Occipital lobe (tissue), 1 donor: ENCODE measurements at regions not wholly inside any gene's neighbourhood (a gene's known extent, or its start where the extent isn't known, plus 50 kb on each side); places are given as distances from the start of the nearest gene placed in this dataset.

Experiments
- DNase-seq: peaks from one replicate; lab custom pipeline; 2025; lab: John Stamatoyannopoulos, UW

GRCh38 chr6:23106951-23107350 is 537.6 kb downstream of the HDGFL1 start:
- no peak for DNase-seq

GRCh38 chr6:23111984-23112383 is 542.6 kb downstream of the HDGFL1 start:
- no peak for DNase-seq

DNA sequence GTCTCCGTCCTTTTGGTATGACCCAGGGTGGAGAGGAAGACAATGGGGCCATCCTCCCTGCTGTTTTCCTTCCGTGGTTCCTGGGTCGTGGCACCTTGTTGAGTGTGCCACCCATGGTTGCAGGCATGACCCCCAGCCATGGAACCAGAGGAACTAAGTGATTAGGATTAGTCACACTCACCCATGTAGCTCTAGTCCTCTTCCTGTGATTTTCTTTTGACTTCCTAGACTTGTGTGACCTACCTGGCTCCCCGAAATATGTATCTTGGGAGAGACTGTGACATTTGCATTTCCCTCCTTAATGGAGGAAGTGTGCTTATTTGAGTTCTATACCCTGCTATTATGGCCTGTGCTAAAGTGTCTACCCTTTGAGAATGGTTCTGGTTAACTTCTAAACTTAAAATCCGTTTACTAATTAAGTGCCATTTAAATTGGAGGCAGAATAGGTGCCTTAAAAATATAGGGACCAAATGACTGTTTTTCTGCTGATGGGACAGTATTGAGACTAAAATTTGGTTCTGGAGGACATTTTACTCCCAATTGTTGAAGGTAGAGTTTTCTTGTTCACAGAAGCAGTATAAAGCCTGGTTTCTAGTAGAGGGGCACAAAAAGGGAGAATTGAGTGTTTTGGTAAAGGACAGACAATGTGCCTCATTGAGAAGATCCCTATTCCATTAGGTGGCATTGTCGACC is 545.6 kb downstream of the HDGFL1 start:
- no peak for DNase-seq

DNA sequence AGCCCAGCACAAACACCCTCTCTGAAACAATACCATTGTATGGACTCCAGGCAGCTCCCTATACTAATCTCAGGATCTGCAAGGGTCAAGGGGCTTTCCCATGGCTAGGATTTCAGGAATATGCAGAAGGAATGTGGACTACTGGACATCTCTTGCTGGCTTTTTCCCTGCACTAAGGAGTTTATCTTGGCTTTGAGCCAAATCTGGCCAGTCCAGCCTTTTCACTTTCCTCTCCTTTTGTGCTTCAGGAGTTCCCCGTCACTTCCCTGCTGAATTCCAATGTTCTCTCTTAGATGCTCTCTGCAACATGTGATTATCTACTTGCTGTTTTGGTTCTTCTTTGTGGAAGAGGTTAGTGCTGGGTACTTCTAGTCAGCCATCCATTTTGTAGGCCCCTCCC is 568.2 kb downstream of the HDGFL1 start:
- no peak for DNase-seq

GRCh38 chr6:23140871-23141270 is 571.5 kb downstream of the HDGFL1 start:
- DNase-seq, result no peak

GRCh38 chr6:23145781-23146180 is 576.4 kb downstream of the HDGFL1 start:
- DNase-seq, result no peak

GRCh38 chr6:23154159-23154558 is 584.8 kb downstream of the HDGFL1 start:
- no peak for DNase-seq

DNA sequence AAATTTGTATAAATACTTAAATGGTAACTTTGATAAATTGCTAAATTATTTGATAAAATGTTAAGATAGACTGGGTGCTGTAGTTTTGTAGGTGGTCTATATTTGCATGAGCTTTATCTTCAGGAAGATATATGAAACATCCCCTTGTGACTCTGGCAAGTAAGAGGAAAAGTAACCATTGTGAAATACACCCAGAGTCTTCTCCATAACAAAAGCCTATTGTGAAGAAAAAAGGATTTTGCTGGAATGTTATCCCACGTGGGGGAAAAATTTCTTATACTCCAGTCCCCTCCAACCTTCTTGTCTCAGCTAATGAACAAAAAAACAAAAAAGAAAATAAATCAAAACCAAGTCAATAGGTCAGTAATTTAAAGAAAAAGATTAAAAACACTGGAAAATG is 600.7 kb downstream of the HDGFL1 start:
- no peak for DNase-seq

DNA sequence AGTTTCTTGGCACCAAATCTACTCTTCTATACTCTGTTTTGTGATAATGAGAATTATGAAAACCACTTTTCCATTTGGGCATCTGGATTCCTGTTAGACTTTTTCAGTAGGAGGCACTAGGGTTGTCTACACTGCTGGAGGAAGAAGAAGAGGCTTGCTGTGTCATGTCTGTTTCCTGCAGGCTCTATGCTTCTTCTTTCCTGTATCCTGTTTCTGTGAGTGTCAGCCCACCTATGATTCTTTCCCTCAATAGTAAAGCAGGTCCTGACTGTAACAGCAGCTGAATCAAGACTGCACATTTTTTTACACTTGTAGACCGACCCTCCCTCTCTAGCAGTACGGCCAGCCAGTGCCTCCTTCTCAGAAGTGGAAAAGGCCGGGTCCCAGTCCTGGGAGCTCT is 603.9 kb downstream of the HDGFL1 start:
- DNase-seq, result no peak

DNA sequence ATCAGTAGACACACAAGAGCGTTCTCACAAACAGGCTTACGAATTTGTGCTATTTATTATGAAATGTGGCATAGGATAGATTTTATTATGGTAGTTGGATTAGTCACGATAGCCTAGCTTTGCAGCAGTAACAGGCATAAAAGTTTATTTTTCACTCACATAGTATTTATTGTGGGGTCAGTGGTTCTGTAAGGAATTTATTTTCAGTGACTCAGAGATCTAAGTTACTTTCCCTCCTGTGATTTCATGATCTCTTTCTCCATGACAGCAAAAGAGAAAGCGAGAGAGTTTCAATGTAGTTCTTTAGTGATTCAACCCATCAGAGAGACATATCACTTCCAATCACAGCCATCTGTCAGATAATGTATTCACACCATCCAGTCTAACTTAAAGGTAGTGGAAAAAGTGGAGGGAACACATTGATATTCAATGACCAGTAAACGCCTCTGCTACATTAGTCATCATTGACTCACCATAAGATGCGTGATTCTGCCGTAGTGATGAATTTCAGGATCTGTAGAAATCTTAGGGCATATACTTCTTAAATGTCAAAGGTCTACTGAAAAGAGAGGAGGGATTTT is 605.5 kb downstream of the HDGFL1 start:
- no peak for DNase-seq

DNA sequence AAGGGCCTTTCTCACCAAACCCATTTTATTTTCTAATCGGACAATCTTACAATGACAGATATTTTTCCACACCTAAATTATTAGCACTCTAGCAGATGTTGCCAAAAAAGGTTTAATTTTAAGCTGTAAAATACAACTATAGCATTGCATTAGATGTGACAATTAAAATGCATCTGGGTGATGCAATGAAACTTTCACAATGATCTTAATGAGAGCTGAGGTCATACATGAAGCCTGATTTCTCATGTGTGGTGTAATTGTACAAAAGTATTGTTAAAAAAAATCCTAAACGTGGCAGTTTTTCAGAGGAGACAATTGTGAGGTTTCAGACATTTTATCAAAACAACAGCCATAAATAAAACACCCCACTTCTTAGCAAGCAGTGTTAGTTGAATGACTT is 606.0 kb downstream of the HDGFL1 start:
- no peak for DNase-seq

DNA sequence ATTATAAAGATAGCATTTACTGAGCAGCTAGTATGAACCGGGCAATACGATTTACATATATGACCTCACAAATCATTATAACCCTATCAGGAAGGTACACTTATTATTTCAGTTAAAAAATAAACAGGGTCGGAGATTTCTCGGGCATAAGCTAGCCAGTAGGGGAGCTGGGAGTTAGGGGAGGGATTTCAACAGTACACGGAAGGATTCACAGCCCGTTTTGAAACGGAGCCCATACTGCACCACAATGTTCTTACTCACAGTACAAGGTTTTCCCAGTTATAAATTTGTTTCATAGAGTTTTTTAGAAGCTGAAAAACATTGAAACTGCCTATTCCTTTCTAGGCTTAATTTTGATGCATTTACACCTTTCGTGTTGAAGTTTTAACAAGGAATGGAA is 607.1 kb downstream of the HDGFL1 start:
- no peak for DNase-seq

GRCh38 chr6:23176883-23177282 is 607.5 kb downstream of the HDGFL1 start:
- no peak for DNase-seq

DNA sequence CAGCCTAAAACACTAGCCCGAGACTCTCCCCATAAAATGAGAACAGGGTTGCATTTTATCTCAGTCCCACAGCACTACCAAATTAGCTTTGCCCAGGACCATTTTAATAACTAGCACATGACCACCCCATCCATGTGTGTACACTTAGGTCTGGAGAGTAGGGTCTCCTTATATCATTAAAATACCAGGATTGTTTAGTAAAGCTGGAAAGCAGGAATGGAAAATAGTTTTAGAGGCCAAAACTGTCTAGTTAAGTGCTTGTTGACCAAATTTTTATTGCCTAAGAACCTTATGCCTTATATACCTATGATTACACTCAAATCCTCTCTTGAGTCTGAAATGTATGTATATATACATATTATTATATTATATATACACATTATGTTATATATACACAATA is 608.4 kb downstream of the HDGFL1 start:
- no peak for DNase-seq

- DNase-seq, result no peak
Measured at GRCh38 chr6:23179994-23180393, 610.6 kb downstream of the HDGFL1 start.

- peak; percentile 47 for DNase-seq
Measured at GRCh38 chr6:23180504-23181293, 611.3 kb downstream of the HDGFL1 start.

- no peak for DNase-seq
Measured at GRCh38 chr6:23181356-23182110, 612.2 kb downstream of the HDGFL1 start.

DNA sequence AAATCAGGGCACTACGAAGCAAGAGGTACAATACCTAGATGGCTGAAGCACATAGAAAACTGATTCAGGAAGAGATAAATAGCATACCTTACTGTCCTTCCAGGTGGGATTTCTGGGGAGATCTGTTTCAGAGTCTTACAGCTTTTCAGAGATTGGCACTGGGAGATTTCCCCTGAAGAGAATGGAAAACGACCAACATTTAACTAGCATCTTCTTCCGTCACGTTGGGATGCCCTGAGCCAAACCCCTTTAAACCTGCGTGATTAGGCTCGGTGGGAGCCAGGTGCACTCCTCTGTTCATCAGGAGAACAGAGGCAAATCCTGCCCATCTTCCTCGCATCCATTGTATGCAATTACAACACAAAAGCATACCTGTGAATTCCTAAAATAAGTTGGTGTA is 614.5 kb downstream of the HDGFL1 start:
- DNase-seq, result no peak

DNA sequence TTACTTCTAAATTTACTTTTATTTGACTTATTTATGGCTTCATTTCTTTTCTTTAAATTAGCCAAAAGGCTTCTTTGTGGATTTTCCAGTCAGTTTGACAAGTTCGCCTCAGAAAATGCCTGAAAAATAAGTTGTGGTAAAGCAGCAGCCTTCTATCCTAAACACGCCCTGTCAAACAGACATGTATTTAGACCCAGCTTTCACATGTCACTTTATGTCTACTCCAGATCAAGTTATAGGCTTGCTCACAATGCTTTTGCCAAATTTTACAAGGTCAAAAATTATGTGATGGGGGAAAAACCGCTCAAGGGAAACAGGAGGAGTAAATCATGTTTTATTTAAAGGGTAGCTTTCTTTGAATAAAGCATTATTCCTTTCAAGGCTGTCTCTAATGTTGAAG is 615.0 kb downstream of the HDGFL1 start:
- DNase-seq, result no peak

DNA sequence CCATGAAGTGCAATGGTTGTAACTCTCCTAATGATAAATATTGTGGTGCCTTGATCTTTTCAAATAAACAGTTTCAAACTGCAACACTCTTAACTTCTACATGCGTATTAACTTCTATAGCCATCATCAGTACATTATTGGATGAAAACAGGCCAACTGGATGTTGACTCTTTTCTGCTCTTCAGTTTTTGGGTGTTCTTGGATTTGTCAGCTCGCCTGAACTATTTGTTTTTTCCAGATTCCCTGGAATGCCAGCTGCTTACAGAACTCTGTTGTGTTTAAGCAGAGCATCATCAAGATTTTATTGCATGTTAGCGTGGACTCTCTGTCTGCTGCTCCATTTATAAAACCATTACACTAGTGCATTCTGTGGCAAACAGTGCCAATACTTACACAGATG is 626.1 kb downstream of the HDGFL1 start:
- no peak for DNase-seq

DNA sequence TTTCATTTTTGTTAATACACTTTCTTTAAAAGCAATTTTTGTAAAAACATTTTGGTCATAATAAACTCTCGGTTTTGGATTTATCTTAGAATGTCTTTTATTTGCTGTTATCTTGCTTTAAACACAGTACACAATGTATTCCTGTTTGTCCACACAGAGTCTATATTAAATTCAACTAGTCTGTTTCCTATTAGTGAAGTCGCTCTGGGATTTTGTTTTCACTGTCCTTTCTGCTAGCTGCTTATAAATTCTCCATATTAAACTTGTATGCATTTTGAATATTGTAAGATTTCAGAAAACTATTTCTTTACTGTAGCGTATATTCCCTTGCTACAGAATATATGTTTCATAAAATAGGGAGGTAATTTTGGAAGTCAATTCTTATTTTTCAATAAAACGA is 630.2 kb downstream of the HDGFL1 start:
- no peak for DNase-seq

DNA sequence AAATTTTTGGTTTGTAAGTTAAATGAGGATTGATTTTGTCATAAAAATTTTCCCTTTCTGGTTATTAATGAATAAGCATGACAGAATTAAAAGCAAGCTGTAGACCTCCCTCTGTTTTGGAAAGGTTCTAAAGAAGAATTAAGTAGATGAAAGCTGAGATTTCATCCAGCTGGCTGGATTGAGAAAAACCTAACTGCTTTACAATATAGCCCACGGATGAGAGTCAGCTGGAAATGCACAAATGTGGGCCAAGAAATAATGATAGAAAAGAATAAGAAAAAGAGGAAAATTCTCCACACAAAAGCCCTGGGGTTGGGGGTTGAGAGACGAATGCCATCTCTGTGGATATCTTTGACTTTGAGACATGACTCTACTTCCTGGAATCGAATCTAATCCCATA is 631.6 kb downstream of the HDGFL1 start:
- DNase-seq, result no peak
